ENCODE measurements at regions not wholly inside any gene's neighbourhood (a gene's known extent, or its start where the extent isn't known, plus 50 kb on each side); places are given as distances from the start of the nearest gene placed in this dataset.
"Not testable (repeated sequence)": the region's sequence is repeated elsewhere in the genome, so short reads cannot be mapped to it uniquely, and the experiment has no call there.

GRCh38 chr2:105509269-105510086 is 110.6 kb upstream of the FHL2 start:
- no peak for DNase-seq (ENCODE audit: extremely low spot score)
- ChIA-PET CTCF (interaction anchor here (1.1 to 1.4 kb wide), 3 partner anchors 10 to 12 kb away, joined by 3 to 4 read pairs (median 3); no protein-coding TSS in a partner anchor), POLR2A (no interaction called here)
- TF ChIP-seq, protein P1, sequence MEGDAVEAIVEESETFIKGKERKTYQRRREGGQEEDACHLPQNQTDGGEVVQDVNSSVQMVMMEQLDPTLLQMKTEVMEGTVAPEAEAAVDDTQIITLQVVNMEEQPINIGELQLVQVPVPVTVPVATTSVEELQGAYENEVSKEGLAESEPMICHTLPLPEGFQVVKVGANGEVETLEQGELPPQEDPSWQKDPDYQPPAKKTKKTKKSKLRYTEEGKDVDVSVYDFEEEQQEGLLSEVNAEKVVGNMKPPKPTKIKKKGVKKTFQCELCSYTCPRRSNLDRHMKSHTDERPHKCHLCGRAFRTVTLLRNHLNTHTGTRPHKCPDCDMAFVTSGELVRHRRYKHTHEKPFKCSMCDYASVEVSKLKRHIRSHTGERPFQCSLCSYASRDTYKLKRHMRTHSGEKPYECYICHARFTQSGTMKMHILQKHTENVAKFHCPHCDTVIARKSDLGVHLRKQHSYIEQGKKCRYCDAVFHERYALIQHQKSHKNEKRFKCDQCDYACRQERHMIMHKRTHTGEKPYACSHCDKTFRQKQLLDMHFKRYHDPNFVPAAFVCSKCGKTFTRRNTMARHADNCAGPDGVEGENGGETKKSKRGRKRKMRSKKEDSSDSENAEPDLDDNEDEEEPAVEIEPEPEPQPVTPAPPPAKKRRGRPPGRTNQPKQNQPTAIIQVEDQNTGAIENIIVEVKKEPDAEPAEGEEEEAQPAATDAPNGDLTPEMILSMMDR (IDR thresholded peaks at IDR 0.05; ENCODE audit: control extremely low read depth, extremely low read depth, low read depth, missing control alignments) = no peak

DNA sequence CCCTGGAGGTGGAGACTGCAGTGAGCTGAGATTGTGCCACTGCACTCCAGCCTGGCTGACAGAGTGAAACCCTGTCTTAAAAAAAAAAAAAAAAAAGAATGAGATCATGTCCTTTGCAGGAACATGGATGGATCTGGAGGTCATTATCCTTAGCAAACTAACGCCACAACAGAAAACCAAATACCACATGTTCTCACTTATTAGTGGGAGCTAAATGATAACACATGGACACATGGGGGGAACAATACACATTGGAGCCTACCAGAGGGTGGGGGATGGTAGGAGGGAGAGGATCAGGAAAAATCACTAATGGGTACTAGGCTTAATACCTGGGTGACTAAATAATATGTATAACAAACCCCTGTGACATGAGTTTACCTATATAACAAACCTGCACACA is 108.0 kb upstream of the FHL2 start:
- POLR2A ChIA-PET, CTCF ChIA-PET: not testable (repeated sequence)

DNA sequence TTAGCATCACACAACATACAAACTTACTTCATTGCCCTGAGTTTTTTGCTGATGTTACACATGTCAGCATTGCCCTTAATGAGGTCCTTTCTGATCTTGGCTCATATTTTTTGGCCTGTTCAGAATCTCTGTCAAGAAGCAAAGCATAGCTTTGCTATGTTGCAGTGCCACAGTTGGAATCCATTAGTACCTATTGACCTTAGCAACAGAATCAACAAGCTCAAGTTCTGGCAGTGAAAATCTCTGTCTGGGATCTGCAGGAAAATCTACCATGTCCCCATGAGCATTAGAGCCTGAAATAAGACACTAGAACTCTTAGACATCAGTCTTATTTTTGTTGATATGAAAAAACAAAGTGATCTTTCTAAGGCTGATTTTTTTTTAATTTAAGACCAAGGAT is 105.6 kb upstream of the FHL2 start:
- ChIA-PET POLR2A (no interaction called here), CTCF (interaction anchor here (1.1 kb wide), 1 partner anchor 11 kb away, joined by 5 read pairs; no protein-coding TSS in a partner anchor)
- no peak for DNase-seq (ENCODE audit: extremely low spot score)
- TF ChIP-seq, protein P1 (IDR thresholded peaks at IDR 0.05; ENCODE audit: control extremely low read depth, extremely low read depth, low read depth, missing control alignments) = no peak

More for the DNA sequence above, 108.0 kb upstream of the FHL2 start:
- DNase-seq (ENCODE audit: extremely low spot score) = not testable (repeated sequence)

GRCh38 chr2:105502625-105503334 is 103.9 kb upstream of the FHL2 start:
- no peak for DNase-seq (ENCODE audit: extremely low spot score)
- CTCF ChIA-PET = no interaction called here

DNA sequence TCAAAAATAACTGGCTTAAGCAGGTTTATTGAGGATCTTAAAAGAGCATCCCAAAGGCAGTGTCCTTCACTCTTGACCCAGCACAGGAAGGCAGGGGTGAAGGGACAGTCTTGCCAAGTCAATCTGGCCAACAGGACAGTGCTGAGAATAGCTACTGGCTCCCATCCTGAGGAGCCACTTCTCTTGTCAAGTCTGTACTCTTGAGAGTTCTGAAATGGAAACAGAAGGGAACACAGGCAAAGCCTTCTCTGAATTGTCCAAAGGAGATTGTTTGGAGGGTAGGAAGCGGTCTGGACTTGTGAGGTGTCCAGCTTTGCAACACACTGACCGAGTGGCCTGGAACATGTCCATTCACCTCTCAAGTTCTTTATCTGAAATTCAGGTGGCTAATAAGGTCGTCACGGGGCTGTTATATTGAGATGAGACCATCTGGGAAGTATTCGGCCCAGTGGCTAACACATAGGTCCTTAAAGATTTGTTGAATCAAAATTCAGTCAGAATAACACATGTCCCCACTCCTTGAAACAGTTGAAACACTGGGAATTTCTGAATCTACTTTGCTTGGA is 99.5 kb upstream of the FHL2 start:
- ChIA-PET CTCF (interaction anchor here (1.1 to 1.4 kb wide), 2 partner anchors 11 to 23 kb away, joined by 3 read pairs; no protein-coding TSS in a partner anchor), POLR2A (no interaction called here)
- no peak for DNase-seq (ENCODE audit: extremely low spot score)
- TF ChIP-seq, protein P1 (IDR thresholded peaks at IDR 0.05; ENCODE audit: control extremely low read depth, extremely low read depth, low read depth, missing control alignments) = no peak

More at GRCh38 chr2:105502625-105503334, 103.9 kb upstream of the FHL2 start:
- POLR2A ChIA-PET = no interaction called here
- TF ChIP-seq, protein P1 (IDR thresholded peaks at IDR 0.05; ENCODE audit: control extremely low read depth, extremely low read depth, low read depth, missing control alignments) = no peak

DNA sequence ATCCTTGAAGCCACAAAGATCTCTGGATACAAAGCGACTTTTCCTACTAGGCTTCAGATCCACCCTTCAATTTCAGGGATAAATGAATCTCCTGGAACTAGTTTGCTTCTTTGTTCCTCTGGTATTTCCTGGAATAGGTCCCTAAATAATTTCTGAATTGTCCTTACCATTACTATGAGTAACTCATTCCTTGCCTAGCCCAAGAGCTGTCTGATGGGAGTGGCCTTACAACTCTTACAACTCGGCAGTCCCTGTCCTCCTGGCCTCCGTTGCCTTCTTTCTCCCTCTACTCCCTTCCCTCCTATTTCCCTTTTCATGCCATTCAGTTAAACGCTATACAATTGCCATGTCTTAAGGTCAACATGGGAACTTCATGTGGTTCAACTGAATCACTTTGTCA is 98.2 kb upstream of the FHL2 start:
- DNase-seq (ENCODE audit: extremely low spot score) = no peak
- POLR2A ChIA-PET = no interaction called here
- CTCF ChIA-PET = no interaction called here
- TF ChIP-seq, protein P1 (IDR thresholded peaks at IDR 0.05; ENCODE audit: control extremely low read depth, extremely low read depth, low read depth, missing control alignments) = no peak

Data from GM10248 (cell line).